ENCODE measurements at regions not wholly inside any gene's neighbourhood (a gene's known extent, or its start where the extent isn't known, plus 50 kb on each side); places are given as distances from the start of the nearest gene placed in this dataset.

DNA sequence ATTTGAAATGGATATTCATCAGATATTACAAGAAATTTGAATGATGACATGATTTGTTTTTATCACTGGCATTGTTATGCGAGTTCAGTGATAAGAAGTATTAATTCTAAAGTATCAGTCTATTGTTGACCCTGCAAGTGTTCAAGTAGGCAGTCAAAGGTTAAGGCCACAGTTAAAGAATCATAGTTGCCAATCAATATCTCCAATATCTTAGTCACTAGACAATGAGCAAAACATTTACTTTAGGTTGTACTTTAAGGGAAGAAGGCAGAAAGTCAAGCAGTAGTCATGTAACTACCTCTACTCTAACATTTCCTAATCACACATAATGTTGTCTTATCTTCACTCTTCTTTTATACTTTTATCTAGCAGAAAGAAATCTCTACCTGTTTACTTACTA, 709.8 kb downstream of the PCDH17 start (continued):
- TF ChIP-seq, protein P1, sequence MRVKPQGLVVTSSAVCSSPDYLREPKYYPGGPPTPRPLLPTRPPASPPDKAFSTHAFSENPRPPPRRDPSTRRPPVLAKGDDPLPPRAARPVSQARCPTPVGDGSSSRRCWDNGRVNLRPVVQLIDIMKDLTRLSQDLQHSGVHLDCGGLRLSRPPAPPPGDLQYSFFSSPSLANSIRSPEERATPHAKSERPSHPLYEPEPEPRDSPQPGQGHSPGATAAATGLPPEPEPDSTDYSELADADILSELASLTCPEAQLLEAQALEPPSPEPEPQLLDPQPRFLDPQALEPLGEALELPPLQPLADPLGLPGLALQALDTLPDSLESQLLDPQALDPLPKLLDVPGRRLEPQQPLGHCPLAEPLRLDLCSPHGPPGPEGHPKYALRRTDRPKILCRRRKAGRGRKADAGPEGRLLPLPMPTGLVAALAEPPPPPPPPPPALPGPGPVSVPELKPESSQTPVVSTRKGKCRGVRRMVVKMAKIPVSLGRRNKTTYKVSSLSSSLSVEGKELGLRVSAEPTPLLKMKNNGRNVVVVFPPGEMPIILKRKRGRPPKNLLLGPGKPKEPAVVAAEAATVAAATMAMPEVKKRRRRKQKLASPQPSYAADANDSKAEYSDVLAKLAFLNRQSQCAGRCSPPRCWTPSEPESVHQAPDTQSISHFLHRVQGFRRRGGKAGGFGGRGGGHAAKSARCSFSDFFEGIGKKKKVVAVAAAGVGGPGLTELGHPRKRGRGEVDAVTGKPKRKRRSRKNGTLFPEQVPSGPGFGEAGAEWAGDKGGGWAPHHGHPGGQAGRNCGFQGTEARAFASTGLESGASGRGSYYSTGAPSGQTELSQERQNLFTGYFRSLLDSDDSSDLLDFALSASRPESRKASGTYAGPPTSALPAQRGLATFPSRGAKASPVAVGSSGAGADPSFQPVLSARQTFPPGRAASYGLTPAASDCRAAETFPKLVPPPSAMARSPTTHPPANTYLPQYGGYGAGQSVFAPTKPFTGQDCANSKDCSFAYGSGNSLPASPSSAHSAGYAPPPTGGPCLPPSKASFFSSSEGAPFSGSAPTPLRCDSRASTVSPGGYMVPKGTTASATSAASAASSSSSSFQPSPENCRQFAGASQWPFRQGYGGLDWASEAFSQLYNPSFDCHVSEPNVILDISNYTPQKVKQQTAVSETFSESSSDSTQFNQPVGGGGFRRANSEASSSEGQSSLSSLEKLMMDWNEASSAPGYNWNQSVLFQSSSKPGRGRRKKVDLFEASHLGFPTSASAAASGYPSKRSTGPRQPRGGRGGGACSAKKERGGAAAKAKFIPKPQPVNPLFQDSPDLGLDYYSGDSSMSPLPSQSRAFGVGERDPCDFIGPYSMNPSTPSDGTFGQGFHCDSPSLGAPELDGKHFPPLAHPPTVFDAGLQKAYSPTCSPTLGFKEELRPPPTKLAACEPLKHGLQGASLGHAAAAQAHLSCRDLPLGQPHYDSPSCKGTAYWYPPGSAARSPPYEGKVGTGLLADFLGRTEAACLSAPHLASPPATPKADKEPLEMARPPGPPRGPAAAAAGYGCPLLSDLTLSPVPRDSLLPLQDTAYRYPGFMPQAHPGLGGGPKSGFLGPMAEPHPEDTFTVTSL (CRISPR knock-in tag; IDR thresholded peaks at IDR 0.05; ENCODE audit: borderline replicate concordance): peak; percentile 63; the same call in 1 of the 2 replicates
- peak; percentile 19; the same call in 1 of the 2 replicates for TF ChIP-seq RARA (CRISPR knock-in tag; IDR thresholded peaks at IDR 0.05)
- TF ChIP-seq, protein P2, sequence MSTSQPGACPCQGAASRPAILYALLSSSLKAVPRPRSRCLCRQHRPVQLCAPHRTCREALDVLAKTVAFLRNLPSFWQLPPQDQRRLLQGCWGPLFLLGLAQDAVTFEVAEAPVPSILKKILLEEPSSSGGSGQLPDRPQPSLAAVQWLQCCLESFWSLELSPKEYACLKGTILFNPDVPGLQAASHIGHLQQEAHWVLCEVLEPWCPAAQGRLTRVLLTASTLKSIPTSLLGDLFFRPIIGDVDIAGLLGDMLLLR (CRISPR knock-in tag; IDR thresholded peaks at IDR 0.05): no peak

DNA sequence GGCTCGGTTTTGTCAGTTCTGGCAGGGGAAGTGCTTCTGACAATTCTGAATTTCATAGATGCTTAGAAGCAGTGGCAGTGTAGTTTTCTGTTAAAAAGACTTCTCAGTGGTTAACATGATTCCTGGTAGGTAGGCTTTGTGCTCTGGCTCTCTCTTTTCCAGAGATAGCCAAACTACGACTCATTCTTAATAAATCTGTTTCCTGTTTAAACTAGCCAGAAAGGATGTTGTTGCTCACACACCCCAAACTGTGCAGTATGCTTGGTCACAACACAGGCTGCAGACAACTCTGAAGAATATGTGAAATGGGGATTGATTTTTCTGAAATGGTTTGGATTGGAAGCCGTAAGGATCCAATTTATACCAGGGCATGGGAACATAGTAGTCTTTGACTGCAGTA, 711.5 kb downstream of the PCDH17 start:
- H3K79me2 ChIP-seq (ENCODE audit: insufficient read depth, low read length): no peaks in the 10 kb centered on the region
- ATAC-seq (no peak), DNase-seq (ENCODE audit: low spot score) (no peak), FAIRE-seq (no peak)
- no peaks in the 10 kb centered on the region for H3K27me3 ChIP-seq (ENCODE audit: control insufficient read depth in 1 of 2, insufficient read depth in 2 of 2, low read length in 2 of 2)
- H3K4me2 ChIP-seq (ENCODE audit: low read depth, low read length): no peak overlapping the region
- WGBS (ENCODE audit: low lambda C conversion rate): 57% methylated on average over 3 of the region's 3 CpGs
- ChIA-PET CTCF (ENCODE audit: low intra/inter-chr PET ratio, low total read pairs) (no interaction called here), POLR2A (no interaction called here)
- H3K36me3 ChIP-seq (replicated peaks in 1 of 2; ENCODE audit: control insufficient read depth in 1 of 2, insufficient read depth in 2 of 2, low read length in 2 of 2): no peaks in the 10 kb centered on the region
- H4K20me1 ChIP-seq (ENCODE audit: insufficient read depth, low read length): no peaks in the 10 kb centered on the region
- BruUV-seq (replicated peaks): no TSS peak
- H3K9me3 ChIP-seq (ENCODE audit: low read length): peaks cover 72% of the 10 kb centered on the region
- no peak overlapping the region for H3K4me3 ChIP-seq (replicated peaks in 1 of 3; ENCODE audit: insufficient read depth in 1 of 3, low read depth in 2 of 3, low read length in 3 of 3)
- no peak overlapping the region for H2AFZ ChIP-seq (ENCODE audit: low read length)
- TF ChIP-seq ZNF274 (CRISPR knock-in tag; IDR thresholded peaks at IDR 0.05) (no peak), ONECUT2 (CRISPR knock-in tag; IDR thresholded peaks at IDR 0.05) (no peak), ZNF614 (CRISPR knock-in tag; IDR thresholded peaks at IDR 0.05; ENCODE audit: borderline replicate concordance) (no peak), RBM39 (IDR thresholded peaks at IDR 0.05; ENCODE audit: low read depth, low read length, poor library complexity, severe bottlenecking) (no peak), ZNF839 (CRISPR knock-in tag; IDR thresholded peaks at IDR 0.05; ENCODE audit: borderline replicate concordance) (no peak), SIN3A (IDR thresholded peaks at IDR 0.05; ENCODE audit: borderline replicate concordance, low read depth, low read length) (no peak)
- TF ChIP-seq, protein P3, sequence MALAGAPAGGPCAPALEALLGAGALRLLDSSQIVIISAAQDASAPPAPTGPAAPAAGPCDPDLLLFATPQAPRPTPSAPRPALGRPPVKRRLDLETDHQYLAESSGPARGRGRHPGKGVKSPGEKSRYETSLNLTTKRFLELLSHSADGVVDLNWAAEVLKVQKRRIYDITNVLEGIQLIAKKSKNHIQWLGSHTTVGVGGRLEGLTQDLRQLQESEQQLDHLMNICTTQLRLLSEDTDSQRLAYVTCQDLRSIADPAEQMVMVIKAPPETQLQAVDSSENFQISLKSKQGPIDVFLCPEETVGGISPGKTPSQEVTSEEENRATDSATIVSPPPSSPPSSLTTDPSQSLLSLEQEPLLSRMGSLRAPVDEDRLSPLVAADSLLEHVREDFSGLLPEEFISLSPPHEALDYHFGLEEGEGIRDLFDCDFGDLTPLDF (CRISPR knock-in tag; IDR thresholded peaks at IDR 0.05): no peak
- TF ChIP-seq, protein P2 (CRISPR knock-in tag; IDR thresholded peaks at IDR 0.05): no peak
- H3K9ac ChIP-seq (ENCODE audit: insufficient read depth, low read depth, low read length): no peak overlapping the region
- in situ Hi-C loops (cut with HindIII; ENCODE audit: extremely low pct_ligation_motif_present, low pct_unique_long_range_greater_than_20kb): no loop called here
- intact Hi-C loops (cut with micrococcal nuclease; ENCODE audit: unreplicated experiment): no loop called here
- H3K4me1 ChIP-seq (ENCODE audit: insufficient read depth, low read length): peaks cover 15% of the 10 kb centered on the region; the same call in 1 of the 2 replicates
- no peak overlapping the region for H3K27ac ChIP-seq (ENCODE audit: extremely low read length, insufficient read depth, low read length)

Measured in HepG2 (cell line).